Fibroblast of lung (primary cell): ENCODE measurements at regions not wholly inside any gene's neighbourhood (a gene's known extent, or its start where the extent isn't known, plus 50 kb on each side); places are given as distances from the start of the nearest gene placed in this dataset.

Experiments
- CTCF ChIP-seq, 2 donors: IDR thresholded peaks in 1 of 2; conservative IDR thresholded peaks in 1 of 2; 1 replicate in 1 of 2; 2 replicates in 1 of 2; pipeline ENCODE4 v1.5.1; 2011 to 2012; ENCODE audit warnings: low read length in 2 of 2, control low read depth in 1 of 2, inconsistent platforms in 1 of 2, low read depth in 1 of 2, mild to moderate bottlenecking in 1 of 2
- EZH2 ChIP-seq: IDR thresholded peaks from 2 replicates; pipeline ENCODE4 v1.5.1; 2012; ENCODE audit warnings: low read length, control low read depth, mild to moderate bottlenecking; ENCODE audit errors: missing control alignments

GRCh38 chr10:59454171-59454919 lies 92.0 kb upstream of the FAM13C start:
- TF ChIP-seq CTCF (conservative IDR thresholded peaks at IDR 0.05 in 1 of 2, IDR thresholded peaks at IDR 0.05 in 1 of 2; ENCODE audit: low read depth in 1 of 2, low read length in 2 of 2) (no peak), EZH2 (no peak)
